WTC11 (cell line): ENCODE measurements at regions not wholly inside any gene's neighbourhood (a gene's known extent, or its start where the extent isn't known, plus 50 kb on each side); places are given as distances from the start of the nearest gene placed in this dataset.

Experiments used
- ATF6 ChIP-seq: sonication (generic); formaldehyde crosslinking; IDR thresholded peaks from 2 replicates; pipeline ENCODE4 v1.8.1; 2023; ENCODE audit warnings: mild to moderate bottlenecking, missing genetic modification reagents
- CTCF ChIP-seq: fragments of 200-600 bp; IDR thresholded peaks from 2 replicates; pipeline ENCODE4 v1.8.0; 2022; ENCODE audit warnings: antibody characterized with exemption
- ESRRA ChIP-seq: sonication (generic); formaldehyde crosslinking; IDR thresholded peaks from 2 replicates; pipeline ENCODE4 v1.8.1; 2022; ENCODE audit warnings: mild to moderate bottlenecking, missing genetic modification reagents, borderline replicate concordance
- ETV6 ChIP-seq: sonication (generic); formaldehyde crosslinking; IDR thresholded peaks from 2 replicates; pipeline ENCODE4 v1.8.1; 2022; ENCODE audit warnings: mild to moderate bottlenecking, missing genetic modification reagents
- FOXP1 ChIP-seq: sonication (generic); formaldehyde crosslinking; IDR thresholded peaks from 2 replicates; pipeline ENCODE4 v1.8.0; 2022; ENCODE audit warnings: missing genetic modification reagents, mild to moderate bottlenecking, moderate library complexity, borderline replicate concordance
- MLX ChIP-seq: sonication (generic); formaldehyde crosslinking; IDR thresholded peaks from 2 replicates; pipeline ENCODE4 v1.8.1; 2023; ENCODE audit warnings: mild to moderate bottlenecking, missing genetic modification reagents, moderate library complexity
- NR2C2 ChIP-seq: sonication (generic); formaldehyde crosslinking; IDR thresholded peaks from 2 replicates; pipeline ENCODE4 v1.8.0; 2022; ENCODE audit warnings: mild to moderate bottlenecking, missing genetic modification reagents
- PREB ChIP-seq: sonication (generic); formaldehyde crosslinking; IDR thresholded peaks from 2 replicates; pipeline ENCODE4 v1.8.1; 2022; ENCODE audit warnings: mild to moderate bottlenecking, missing genetic modification reagents, moderate library complexity, borderline replicate concordance
- SOX15 ChIP-seq: fragments of 250-450 bp; sonication (Bioruptor Pico); IDR thresholded peaks from 2 replicates; pipeline ENCODE4 v1.9.0; 2021; ENCODE audit warnings: mild to moderate bottlenecking
- USF2 ChIP-seq: sonication (generic); formaldehyde crosslinking; IDR thresholded peaks from 2 replicates; pipeline ENCODE4 v1.8.1; 2023; ENCODE audit warnings: mild to moderate bottlenecking, missing genetic modification reagents, moderate library complexity
- ZBTB43 ChIP-seq: sonication (generic); formaldehyde crosslinking; IDR thresholded peaks from 2 replicates; pipeline ENCODE4 v1.8.1; 2023; ENCODE audit warnings: mild to moderate bottlenecking, missing genetic modification reagents
- ZNF232 ChIP-seq: sonication (generic); formaldehyde crosslinking; IDR thresholded peaks from 2 replicates; pipeline ENCODE4 v1.8.0; 2022; ENCODE audit warnings: mild to moderate bottlenecking, missing genetic modification reagents

GRCh38 chr18:73482901-73483300 is 615.1 kb upstream of the NETO1 start:
- TF ChIP-seq ZNF232 (CRISPR knock-in tag) (no peak), NR2C2 (CRISPR knock-in tag) (no peak), USF2 (CRISPR knock-in tag) (no peak), CTCF (no peak), PREB (CRISPR knock-in tag) (no peak), SOX15 (CRISPR knock-in tag) (no peak), FOXP1 (CRISPR knock-in tag) (no peak), ATF6 (CRISPR knock-in tag) (no peak), ESRRA (no peak), MLX (CRISPR knock-in tag) (no peak), ETV6 (CRISPR knock-in tag) (no peak), ZBTB43 (CRISPR knock-in tag) (no peak)
